Vagina (tissue), 2 donors: ENCODE measurements at regions not wholly inside any gene's neighbourhood (a gene's known extent, or its start where the extent isn't known, plus 50 kb on each side); places are given as distances from the start of the nearest gene placed in this dataset.

ENCODE experiments used
- DNase-seq, 2 donors: peaks; one replicate each; pipeline ENCODE4 v3.0.0-alpha.2; 2017; ENCODE audit errors: extremely low spot score in 2 of 2
- H3K27ac ChIP-seq: fragments of 200-600 bp; sonication (generic); one replicate; pipeline ENCODE4 v1.5.1; 2019
- H3K27me3 ChIP-seq: fragments of 200-600 bp; sonication (generic); one replicate; pipeline ENCODE4 v1.5.1; 2019
- H3K36me3 ChIP-seq, 2 donors: fragments of 200-600 bp; sonication (generic); one replicate each; pipeline ENCODE4 v1.5.1; 2017 to 2019
- H3K4me1 ChIP-seq: fragments of 200-600 bp; sonication (generic); one replicate; pipeline ENCODE4 v1.5.1; 2019
- H3K4me3 ChIP-seq, 2 donors: fragments of 200-600 bp; sonication (generic); 1 replicate in 1 of 2; 2 replicates in 1 of 2; pipeline ENCODE4 v1.5.1; 2016 to 2019
- H3K9me3 ChIP-seq: fragments of 200-600 bp; sonication (generic); one replicate; pipeline ENCODE4 v1.5.1; 2019
- POLR2A ChIP-seq, 2 donors: fragments of 450-650 bp; IDR thresholded peaks; one replicate each; pipeline ENCODE4 v1.6.1; 2017; ENCODE audit warnings: antibody characterized with exemption in 2 of 2, mild to moderate bottlenecking in 2 of 2, moderate library complexity in 2 of 2
- POLR2AphosphoS5 ChIP-seq, 2 donors: sonication (generic); formaldehyde crosslinking; IDR thresholded peaks; one replicate each; pipeline ENCODE4 v1.9.0; 2017; ENCODE audit warnings: antibody characterized with exemption in 2 of 2, mild to moderate bottlenecking in 2 of 2, low read depth in 1 of 2; ENCODE audit not compliant: insufficient read depth in 1 of 2
- intact Hi-C: fragments of 100-400 bp; cut with DNase I; formaldehyde crosslinking; loops from one replicate; pipeline ENCODE4 v1.15.1; 2023
- TF ChIP-seq, protein P1 (sequence below), 3 experiments: fragments of 450-650 bp in 2 of 3; fragments of 200-600 bp in 1 of 3; sonication (generic) in 1 of 3; IDR thresholded peaks; one replicate each; pipeline ENCODE4 v1.5.1; 2017 to 2019; ENCODE audit warnings: antibody characterized with exemption in 3 of 3, mild to moderate bottlenecking in 2 of 3, moderate library complexity in 2 of 3

DNA sequence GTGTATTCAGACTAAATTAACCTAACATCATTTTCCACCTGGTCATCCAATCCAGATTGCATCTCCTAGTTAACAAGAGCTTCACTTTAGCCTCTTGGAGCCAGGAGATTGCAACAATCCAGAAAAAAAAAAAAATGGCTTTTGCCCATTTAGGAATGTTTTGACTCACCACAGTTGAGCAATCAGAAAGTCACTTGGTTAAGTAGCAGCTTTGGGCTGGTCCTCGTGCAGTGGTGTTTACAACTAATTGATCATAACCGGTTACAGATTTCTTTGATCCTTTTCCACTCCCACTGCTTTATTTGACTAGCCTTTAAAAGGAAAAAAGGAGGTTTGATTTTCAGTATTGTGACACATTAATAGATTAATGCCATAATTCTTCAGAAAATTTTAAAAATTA is 688.8 kb upstream of the CCDC54 start:
- Histone ChIP-seq H3K27ac (no peak overlapping the region), H3K36me3 (no peaks in the 10 kb centered on the region), H3K4me3 (no peak overlapping the region), H3K9me3 (no peaks in the 10 kb centered on the region), H3K27me3 (no peaks in the 10 kb centered on the region), H3K4me1 (no peaks in the 10 kb centered on the region)
- TF ChIP-seq POLR2AphosphoS5 (IDR thresholded peaks at IDR 0.05; ENCODE audit: insufficient read depth in 1 of 2, low read depth in 1 of 2) = peak in 1 of 2 donors; percentile 50
- TF ChIP-seq, protein P1, sequence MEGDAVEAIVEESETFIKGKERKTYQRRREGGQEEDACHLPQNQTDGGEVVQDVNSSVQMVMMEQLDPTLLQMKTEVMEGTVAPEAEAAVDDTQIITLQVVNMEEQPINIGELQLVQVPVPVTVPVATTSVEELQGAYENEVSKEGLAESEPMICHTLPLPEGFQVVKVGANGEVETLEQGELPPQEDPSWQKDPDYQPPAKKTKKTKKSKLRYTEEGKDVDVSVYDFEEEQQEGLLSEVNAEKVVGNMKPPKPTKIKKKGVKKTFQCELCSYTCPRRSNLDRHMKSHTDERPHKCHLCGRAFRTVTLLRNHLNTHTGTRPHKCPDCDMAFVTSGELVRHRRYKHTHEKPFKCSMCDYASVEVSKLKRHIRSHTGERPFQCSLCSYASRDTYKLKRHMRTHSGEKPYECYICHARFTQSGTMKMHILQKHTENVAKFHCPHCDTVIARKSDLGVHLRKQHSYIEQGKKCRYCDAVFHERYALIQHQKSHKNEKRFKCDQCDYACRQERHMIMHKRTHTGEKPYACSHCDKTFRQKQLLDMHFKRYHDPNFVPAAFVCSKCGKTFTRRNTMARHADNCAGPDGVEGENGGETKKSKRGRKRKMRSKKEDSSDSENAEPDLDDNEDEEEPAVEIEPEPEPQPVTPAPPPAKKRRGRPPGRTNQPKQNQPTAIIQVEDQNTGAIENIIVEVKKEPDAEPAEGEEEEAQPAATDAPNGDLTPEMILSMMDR (IDR thresholded peaks at IDR 0.05) = no peak
- no peak for TF ChIP-seq POLR2A (IDR thresholded peaks at IDR 0.05)
- DNase-seq = no peak
- intact Hi-C loops = no loop called here

DNA sequence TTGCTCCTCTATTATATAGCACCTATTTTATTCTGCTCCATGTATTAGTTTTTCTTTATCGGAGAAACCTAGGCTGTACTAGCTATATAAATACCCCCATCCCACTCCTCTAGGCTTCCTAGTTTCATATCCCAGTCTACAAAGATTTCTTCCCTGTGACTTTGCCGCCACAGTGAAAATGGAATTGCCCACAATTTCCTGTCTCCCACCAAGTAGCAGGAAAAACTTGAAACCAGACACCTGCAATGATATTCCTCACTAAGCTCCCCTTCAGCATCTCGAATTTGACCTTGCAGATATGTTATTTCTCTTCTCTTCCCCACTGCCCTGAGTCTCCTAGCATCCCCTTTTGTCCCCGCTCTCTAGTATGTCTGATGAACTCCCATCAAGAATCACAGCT is 685.8 kb upstream of the CCDC54 start:
- no peaks in the 10 kb centered on the region for H3K36me3 ChIP-seq
- H3K9me3 ChIP-seq = no peaks in the 10 kb centered on the region
- no peak overlapping the region for H3K4me3 ChIP-seq
- DNase-seq = no peak
- no peaks in the 10 kb centered on the region for H3K4me1 ChIP-seq
- intact Hi-C loops = no loop called here
- no peaks in the 10 kb centered on the region for H3K27me3 ChIP-seq
- TF ChIP-seq, protein P1 (IDR thresholded peaks at IDR 0.05) = no peak
- no peak for TF ChIP-seq POLR2AphosphoS5 (IDR thresholded peaks at IDR 0.05; ENCODE audit: insufficient read depth in 1 of 2, low read depth in 1 of 2)
- TF ChIP-seq POLR2A (IDR thresholded peaks at IDR 0.05) = no peak
- H3K27ac ChIP-seq = no peak overlapping the region

DNA sequence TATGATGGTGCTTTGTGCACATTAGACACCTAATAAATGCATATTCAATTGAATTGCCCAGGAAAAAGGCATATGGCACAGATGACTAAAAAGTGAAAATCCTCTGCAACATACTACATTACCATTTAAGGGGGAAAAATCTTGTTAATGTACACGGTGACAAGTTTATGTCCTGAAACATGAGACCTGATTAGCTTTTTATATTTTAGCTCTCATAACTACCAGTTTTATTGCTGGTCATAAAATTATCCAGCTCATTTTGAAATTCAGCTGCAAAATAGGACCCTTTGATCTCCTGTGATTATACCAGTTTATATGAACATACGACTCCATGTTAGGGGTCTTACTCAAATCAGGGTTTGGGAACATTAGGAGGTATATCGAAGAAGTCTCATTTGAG is 684.6 kb upstream of the CCDC54 start:
- Histone ChIP-seq H3K9me3 (no peaks in the 10 kb centered on the region), H3K36me3 (no peaks in the 10 kb centered on the region), H3K4me1 (no peaks in the 10 kb centered on the region), H3K27me3 (no peaks in the 10 kb centered on the region), H3K4me3 (no peak overlapping the region), H3K27ac (no peak overlapping the region)
- no peak for DNase-seq
- intact Hi-C loops = no loop called here
- TF ChIP-seq POLR2AphosphoS5 (IDR thresholded peaks at IDR 0.05; ENCODE audit: insufficient read depth in 1 of 2, low read depth in 1 of 2) = no peak
- TF ChIP-seq, protein P1 (IDR thresholded peaks at IDR 0.05) = no peak
- TF ChIP-seq POLR2A (IDR thresholded peaks at IDR 0.05) = no peak

DNA sequence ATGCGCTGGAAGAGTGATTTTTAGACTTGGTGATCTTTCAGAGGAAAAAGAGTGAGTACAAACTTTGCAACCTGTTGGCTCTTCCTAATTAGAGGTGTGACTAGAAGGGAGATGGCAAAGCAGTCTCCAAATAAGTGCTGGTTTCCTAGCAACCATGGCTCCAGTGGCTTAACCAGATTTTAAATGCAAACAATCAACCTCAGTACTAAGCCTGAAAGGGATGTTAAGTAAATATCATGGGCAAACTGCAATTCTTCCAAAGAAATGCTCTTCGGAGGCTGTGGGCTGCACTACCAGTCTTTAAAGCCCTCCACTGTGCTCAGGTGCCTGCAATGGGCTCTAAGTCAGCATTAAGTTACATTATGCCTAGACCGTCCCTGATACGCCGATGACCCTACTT is 678.1 kb upstream of the CCDC54 start:
- DNase-seq = no peak
- TF ChIP-seq POLR2AphosphoS5 (IDR thresholded peaks at IDR 0.05; ENCODE audit: insufficient read depth in 1 of 2, low read depth in 1 of 2) (no peak), POLR2A (IDR thresholded peaks at IDR 0.05) (no peak)
- TF ChIP-seq, protein P1 (IDR thresholded peaks at IDR 0.05) = no peak
- Histone ChIP-seq H3K9me3 (no peaks in the 10 kb centered on the region), H3K4me3 (no peak overlapping the region), H3K27me3 (no peaks in the 10 kb centered on the region), H3K27ac (no peak overlapping the region), H3K36me3 (no peaks in the 10 kb centered on the region), H3K4me1 (no peaks in the 10 kb centered on the region)
- intact Hi-C loops = no loop called here

DNA sequence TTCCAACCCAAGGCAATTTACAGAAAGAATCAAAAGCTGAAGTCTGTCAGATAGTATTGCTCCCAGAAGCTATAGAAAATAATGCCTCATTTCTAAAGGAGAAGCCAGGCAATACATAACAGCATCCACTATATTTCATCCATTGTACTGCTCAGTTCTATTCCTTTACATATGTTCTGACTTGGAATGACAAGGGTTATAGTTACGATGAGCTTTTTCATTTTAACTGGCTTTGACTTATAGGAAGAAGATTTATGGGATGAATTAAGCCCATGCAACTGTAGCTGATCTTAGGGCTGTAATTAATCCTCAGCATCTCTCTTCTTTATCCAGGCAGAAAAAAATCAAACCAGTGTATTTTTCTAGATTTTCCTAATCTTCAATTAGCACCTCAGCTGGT is 676.3 kb upstream of the CCDC54 start:
- Histone ChIP-seq H3K27ac (no peak overlapping the region), H3K36me3 (no peaks in the 10 kb centered on the region), H3K4me3 (no peak overlapping the region), H3K27me3 (no peaks in the 10 kb centered on the region), H3K9me3 (no peaks in the 10 kb centered on the region), H3K4me1 (no peaks in the 10 kb centered on the region)
- intact Hi-C loops = no loop called here
- no peak for TF ChIP-seq POLR2A (IDR thresholded peaks at IDR 0.05)
- TF ChIP-seq POLR2AphosphoS5 (IDR thresholded peaks at IDR 0.05; ENCODE audit: insufficient read depth in 1 of 2, low read depth in 1 of 2) = no peak
- TF ChIP-seq, protein P1 (IDR thresholded peaks at IDR 0.05) = no peak
- no peak for DNase-seq
